ENCODE measurements at regions not wholly inside any gene's neighbourhood (a gene's known extent, or its start where the extent isn't known, plus 50 kb on each side); places are given as distances from the start of the nearest gene placed in this dataset.
A peak's percentile ranks its signal among the peaks of the same experiment; 100 is the strongest.
"Not testable (repeated sequence)": the region's sequence is repeated elsewhere in the genome, so short reads cannot be mapped to it uniquely, and the experiment has no call there.

DNA sequence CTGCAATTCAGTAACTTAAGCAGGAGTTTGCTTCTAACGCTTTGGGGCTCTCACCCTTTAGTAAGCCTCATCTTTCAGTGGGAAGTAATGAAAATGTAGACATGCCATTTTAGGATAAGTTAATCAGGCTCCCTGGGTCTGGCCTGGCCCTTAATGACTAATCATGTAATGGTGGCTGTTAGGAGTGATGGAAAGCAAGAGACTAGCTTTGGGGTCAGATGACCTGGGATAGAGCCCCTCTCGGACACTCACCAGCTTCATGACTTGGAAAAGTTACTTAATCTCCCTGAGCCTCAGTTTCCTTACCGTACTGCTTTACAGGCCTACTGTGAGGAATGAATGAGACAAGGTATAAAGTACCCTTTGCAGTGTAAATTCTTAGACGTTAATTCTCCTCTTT lies 194.4 kb downstream of the LPIN1 start:
- H3K27me3 ChIP-seq (ENCODE audit: control insufficient read depth, insufficient read depth): no peaks in the 10 kb centered on the region
- DNase-seq: no peak

DNA sequence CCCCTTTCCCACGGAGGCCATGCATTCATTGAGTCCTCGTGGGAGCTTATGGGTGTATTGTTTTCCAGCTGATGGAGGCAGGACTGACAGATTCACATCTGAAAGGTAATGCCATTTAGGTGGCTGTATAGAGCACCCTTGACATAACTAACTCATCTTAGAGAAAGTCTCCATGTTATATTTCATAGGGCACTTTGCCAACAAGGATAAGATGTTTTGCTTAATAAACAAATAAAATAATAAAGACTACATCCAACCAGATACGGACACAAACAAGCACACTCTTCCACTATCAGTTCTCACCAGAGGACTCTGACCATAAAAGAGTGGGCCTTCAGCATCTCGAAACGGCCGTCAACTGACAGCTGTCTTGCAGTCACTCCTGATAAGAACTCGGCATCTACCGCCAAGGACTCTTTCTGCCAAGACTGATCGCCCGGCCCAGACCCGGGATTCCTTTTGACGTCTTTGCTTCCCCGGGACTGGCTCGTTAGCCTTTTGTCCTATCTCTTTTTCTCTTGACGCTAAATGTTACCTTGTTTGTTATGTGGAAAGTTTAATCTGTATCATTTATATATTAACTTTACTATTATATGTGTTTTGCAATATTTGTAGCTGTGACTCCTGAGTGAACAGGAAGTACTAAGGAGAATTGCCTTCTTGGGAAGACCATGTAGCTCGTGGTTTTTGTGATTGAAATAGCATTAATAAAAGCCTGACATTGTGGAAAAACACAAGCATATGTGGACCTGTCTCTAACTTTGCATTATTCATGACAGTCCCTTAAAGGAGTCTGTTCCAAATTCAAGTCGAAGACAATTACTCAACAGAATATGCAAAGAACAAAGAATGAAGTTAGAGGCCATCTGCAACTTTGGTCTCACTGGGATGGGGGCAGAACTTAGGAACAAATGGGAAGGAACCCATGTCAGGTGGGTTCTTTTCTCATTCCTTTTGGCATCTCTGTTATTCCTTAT lies 195.1 kb downstream of the LPIN1 start:
- peak; percentile 85 to 86 for ATAC-seq

More for the DNA sequence above, 194.4 kb downstream of the LPIN1 start:
- 85% methylated on average over 4 of the region's 4 CpGs for WGBS
- no peaks in the 10 kb centered on the region for H3K9me3 ChIP-seq (ENCODE audit: control insufficient read depth, low read length)
- intact Hi-C loops (cut with DNase I): no loop called here
- H3K4me3 ChIP-seq (ENCODE audit: low read length): no peak overlapping the region
- ATAC-seq: no peak
- H3K27ac ChIP-seq (ENCODE audit: low read length): no peak overlapping the region
- no peaks in the 10 kb centered on the region for H3K4me1 ChIP-seq (ENCODE audit: control insufficient read depth, insufficient read depth, low read length)

DNA sequence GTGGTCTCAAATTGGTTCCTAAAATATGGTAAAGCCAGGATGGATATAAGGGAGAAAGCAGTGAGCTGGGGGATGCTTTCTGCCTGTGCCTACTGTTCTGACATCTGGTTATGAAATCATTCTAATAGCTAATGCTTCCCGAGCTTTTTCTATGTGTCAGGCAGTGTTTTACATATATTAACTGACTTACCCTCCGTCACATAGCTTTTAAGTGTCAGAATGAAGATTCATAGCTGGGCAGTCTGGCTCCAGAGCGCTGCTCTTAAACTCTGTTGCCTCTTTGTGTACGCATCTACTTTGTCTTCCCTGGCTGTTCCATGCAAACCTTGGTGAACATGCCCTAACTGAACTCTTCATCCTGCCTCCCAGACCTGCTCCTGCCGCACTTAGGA lies 195.7 kb downstream of the LPIN1 start:
- Histone ChIP-seq H3K4me1 (ENCODE audit: control insufficient read depth, insufficient read depth, low read length) (no peaks in the 10 kb centered on the region), H3K9me3 (ENCODE audit: control insufficient read depth, low read length) (no peaks in the 10 kb centered on the region), H3K4me3 (ENCODE audit: low read length) (no peak overlapping the region), H3K27me3 (ENCODE audit: control insufficient read depth, insufficient read depth) (no peaks in the 10 kb centered on the region), H3K27ac (ENCODE audit: low read length) (no peak overlapping the region)
- ATAC-seq (no peak), DNase-seq (no peak)
- 92% methylated on average over 5 of the region's 5 CpGs for WGBS
- intact Hi-C loops (cut with DNase I): no loop called here

More for the DNA sequence above, 195.1 kb downstream of the LPIN1 start:
- Histone ChIP-seq H3K4me3 (ENCODE audit: low read length) (no peak overlapping the region), H3K4me1 (ENCODE audit: control insufficient read depth, insufficient read depth, low read length) (no peaks in the 10 kb centered on the region), H3K9me3 (ENCODE audit: control insufficient read depth, low read length) (no peaks in the 10 kb centered on the region), H3K27ac (ENCODE audit: low read length) (no peak overlapping the region), H3K27me3 (ENCODE audit: control insufficient read depth, insufficient read depth) (no peaks in the 10 kb centered on the region)
- peak; percentile 72 to 86 (median 84) for DNase-seq
- intact Hi-C loops (cut with DNase I): no loop called here
- 41% methylated on average over 17 of the region's 17 CpGs for WGBS

DNA sequence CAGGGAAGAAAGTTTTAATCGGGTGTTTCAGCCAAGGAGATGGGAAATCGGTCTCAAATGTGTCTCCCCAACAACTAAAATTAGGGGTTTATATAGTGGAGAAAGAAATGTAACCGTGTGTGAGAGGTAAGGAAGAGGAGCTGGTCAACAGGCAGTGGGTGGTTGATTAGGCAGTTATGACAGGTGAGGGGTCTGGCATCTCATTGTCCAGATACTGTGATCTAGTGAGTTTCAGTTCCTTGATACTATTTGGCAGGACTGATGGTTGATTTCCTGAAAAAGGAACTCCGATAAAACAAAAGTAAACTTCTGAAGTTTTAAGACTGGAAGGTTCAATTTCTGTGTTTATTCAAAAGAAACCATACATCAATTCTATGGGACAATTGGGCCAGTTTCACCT lies 197.9 kb downstream of the LPIN1 start:
- no peak overlapping the region for H3K27ac ChIP-seq (ENCODE audit: low read length)
- 80% methylated on average over 4 of the region's 4 CpGs for WGBS

DNA sequence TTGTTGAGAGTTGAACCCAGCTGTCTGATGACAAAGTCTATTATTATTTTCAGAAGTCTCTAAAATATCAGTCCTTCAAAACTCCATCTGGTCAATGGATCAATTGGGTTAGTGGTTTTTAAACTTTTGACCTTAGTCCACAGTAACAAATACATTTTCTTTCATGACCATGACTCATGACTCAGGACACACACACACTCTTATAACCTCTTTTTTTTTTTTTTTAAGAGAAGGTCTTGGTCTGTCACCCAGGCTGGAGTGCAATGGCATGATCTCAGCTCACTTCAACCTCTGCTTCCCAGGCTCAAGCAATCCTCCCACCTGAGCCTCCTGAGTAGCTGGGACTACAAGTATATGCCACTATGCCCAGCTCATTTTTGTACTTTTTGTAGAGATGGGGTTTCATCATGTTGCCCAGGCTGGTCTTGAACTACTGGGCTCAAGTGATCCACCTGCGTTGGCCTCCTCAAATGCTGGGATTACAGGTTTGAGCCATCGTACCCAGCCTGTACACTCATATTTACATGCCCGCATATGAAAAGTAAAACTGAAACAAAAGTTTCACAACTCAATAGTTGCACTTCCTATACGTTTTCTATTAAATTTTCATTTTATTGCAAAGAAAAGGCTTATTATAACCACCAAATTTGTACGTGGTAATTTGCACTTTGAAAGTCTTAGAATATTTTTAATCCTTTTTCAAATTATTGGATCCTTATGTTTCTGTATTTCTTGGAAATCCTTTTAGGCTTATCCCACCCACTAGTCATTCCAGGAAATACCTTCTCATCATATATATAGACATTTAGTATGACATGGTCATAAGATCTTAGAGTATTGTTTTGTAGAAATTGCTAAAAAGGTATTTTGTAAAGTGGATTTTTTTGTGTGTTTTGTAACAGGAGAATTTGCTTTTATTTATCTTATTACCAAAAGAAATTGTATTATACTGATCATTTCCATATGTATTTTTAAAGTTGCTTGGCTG lies 199.0 kb downstream of the LPIN1 start:
- Histone ChIP-seq H3K27ac (ENCODE audit: low read length) (no peak overlapping the region), H3K27me3 (ENCODE audit: control insufficient read depth, insufficient read depth) (no peaks in the 10 kb centered on the region), H3K4me3 (ENCODE audit: low read length) (no peak overlapping the region), H3K4me1 (ENCODE audit: control insufficient read depth, insufficient read depth, low read length) (no peaks in the 10 kb centered on the region), H3K9me3 (ENCODE audit: control insufficient read depth, low read length) (no peaks in the 10 kb centered on the region)
- ATAC-seq: no peak
- intact Hi-C loops (cut with DNase I): no loop called here
- no peak for DNase-seq
- 69% methylated on average over 5 of the region's 5 CpGs for WGBS

More for the DNA sequence above, 197.9 kb downstream of the LPIN1 start:
- Histone ChIP-seq H3K9me3 (ENCODE audit: control insufficient read depth, low read length) (no peaks in the 10 kb centered on the region), H3K4me1 (ENCODE audit: control insufficient read depth, insufficient read depth, low read length) (no peaks in the 10 kb centered on the region), H3K4me3 (ENCODE audit: low read length) (no peak overlapping the region), H3K27me3 (ENCODE audit: control insufficient read depth, insufficient read depth) (no peaks in the 10 kb centered on the region)
- intact Hi-C loops (cut with DNase I): no loop called here
- DNase-seq: no peak
- ATAC-seq: no peak

DNA sequence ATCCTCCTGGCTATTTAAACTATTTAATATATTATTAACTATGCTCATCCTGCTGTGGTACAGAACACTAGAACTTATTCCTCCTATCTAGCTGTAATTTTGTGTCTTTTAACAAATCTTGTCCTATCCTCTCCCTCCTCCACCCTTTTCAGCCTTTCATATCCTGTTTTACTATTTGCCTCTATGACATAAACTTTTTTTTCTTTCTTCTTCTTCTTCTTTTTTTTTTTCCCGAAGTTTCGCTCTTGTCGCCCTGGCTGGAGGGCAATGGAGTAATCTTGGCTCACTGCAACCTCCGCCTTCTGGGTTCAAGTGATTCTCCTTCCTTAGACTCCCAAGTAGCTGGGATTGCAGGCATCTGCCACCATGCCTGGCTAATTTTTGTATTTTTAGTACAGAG lies 201.5 kb downstream of the LPIN1 start:
- Histone ChIP-seq H3K4me3 (ENCODE audit: low read length) (no peak overlapping the region), H3K4me1 (ENCODE audit: control insufficient read depth, insufficient read depth, low read length) (no peaks in the 10 kb centered on the region), H3K27me3 (ENCODE audit: control insufficient read depth, insufficient read depth) (no peaks in the 10 kb centered on the region), H3K9me3 (ENCODE audit: control insufficient read depth, low read length) (no peaks in the 10 kb centered on the region), H3K27ac (ENCODE audit: low read length) (no peak overlapping the region)
- intact Hi-C loops (cut with DNase I): no loop called here
- ATAC-seq (no peak), DNase-seq (no peak)
- WGBS: 89% methylated on average over 4 of the region's 4 CpGs

DNA sequence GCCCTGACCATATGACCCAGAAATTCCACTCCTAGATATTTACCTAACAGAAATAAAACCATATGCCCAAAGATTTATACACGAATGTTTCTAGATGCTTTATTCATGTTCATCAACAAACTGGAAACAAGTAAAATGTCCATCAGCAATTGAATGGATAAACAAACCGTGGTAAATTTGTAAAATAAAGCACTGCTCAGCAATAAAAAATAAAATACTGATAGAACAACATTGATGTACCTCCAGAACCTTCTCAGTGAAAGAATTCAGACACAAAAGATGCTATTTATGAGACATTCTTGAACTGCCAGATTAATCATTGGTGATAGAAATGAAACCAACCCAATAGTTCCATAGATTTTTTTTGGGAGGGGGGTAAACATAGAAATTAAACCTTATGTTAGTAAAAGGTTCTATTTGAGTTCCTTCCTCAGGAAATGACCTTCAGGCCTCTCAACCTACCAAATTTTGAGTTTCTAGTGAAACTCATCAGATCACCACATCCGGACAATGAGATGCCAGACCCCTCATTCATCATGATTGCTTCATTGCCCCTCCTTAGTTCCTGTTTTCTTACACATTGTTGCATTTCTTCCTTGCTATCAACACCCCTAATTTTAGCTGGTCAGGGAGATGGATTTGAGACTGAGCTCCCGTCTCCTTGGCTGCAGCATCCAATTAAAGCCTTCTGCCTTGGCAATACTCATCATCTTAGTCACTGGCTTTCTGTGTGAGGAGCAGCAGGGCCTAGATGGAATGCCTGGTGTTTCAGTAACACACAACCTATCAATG lies 203.5 kb downstream of the LPIN1 start:
- Histone ChIP-seq H3K27me3 (ENCODE audit: control insufficient read depth, insufficient read depth) (no peaks in the 10 kb centered on the region), H3K27ac (ENCODE audit: low read length) (no peak overlapping the region), H3K4me1 (ENCODE audit: control insufficient read depth, insufficient read depth, low read length) (no peaks in the 10 kb centered on the region), H3K9me3 (ENCODE audit: control insufficient read depth, low read length) (no peaks in the 10 kb centered on the region), H3K4me3 (ENCODE audit: low read length) (no peak overlapping the region)
- 83% methylated on average over 4 of the region's 4 CpGs for WGBS
- intact Hi-C loops (cut with DNase I): no loop called here
- ATAC-seq: no peak
- no peak for DNase-seq

DNA sequence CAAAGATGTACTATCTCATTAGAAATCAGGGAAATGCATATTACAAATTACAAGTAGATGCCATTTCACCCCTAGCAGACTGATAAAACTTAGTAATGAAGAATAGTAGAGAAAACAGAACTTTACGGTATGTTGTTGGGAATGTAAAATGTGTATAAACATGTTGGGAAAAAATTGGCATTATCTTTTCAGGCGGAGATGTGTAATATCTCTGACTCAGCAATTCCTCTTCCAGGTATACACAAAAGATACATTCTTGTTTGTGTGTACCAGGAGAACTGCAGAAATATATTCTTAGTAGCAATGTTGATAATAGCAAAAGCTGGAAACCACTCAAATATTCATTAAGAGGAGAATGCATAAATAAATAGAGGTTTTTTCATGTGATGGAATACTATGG lies 204.5 kb downstream of the LPIN1 start:
- DNase-seq (no peak), ATAC-seq (no peak)
- Histone ChIP-seq H3K4me3 (ENCODE audit: low read length) (no peak overlapping the region), H3K4me1 (ENCODE audit: control insufficient read depth, insufficient read depth, low read length) (no peaks in the 10 kb centered on the region), H3K27me3 (ENCODE audit: control insufficient read depth, insufficient read depth) (no peaks in the 10 kb centered on the region), H3K9me3 (ENCODE audit: control insufficient read depth, low read length) (no peaks in the 10 kb centered on the region), H3K27ac (ENCODE audit: low read length) (no peak overlapping the region)
- intact Hi-C loops (cut with DNase I): no loop called here
- WGBS: 96% methylated on average over 2 of the region's 2 CpGs

DNA sequence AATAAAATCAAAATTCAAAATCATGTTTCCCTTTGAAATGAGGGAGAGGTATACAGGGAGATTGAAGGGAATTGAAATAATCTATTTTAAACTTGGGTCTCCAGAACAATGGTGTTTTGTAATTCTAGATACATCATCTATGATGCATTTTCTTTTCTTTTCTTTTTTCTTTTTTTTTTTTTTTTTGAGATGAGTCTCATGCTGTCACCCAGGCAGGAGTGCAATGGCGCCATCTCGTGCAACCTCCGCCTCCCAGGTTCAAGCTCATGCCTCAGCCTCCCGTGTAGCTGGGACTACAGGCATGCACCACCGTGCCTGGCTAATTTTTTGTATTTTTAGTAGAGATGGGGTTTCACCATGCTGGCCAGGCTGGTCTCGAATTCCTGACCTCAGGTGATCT lies 205.1 kb downstream of the LPIN1 start:
- H3K4me1 ChIP-seq (ENCODE audit: control insufficient read depth, insufficient read depth, low read length); H3K27me3 ChIP-seq (ENCODE audit: control insufficient read depth, insufficient read depth); ATAC-seq; intact Hi-C loops (cut with DNase I); DNase-seq; H3K9me3 ChIP-seq (ENCODE audit: control insufficient read depth, low read length); H3K27ac ChIP-seq (ENCODE audit: low read length); H3K4me3 ChIP-seq (ENCODE audit: low read length): not testable (repeated sequence)
- 94% methylated on average over 6 of the region's 6 CpGs for WGBS

DNA sequence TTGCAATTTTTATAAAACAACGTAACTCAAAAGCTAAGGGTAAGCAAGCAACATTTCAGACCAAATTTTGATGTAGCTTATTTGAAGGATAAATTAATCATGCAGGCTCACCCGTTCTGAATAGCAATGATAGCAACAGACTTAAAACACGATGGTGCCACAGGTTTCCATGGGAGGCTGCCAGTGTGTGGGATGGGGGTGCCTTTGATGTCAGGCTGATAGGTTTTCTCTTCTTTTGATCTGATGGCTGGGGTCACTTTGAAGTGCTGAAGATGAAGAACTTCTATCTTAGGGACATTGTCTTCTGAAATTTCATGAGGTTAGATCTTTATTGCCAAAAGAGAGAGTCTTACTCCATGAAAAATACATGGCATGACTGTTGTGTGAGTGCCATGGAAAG lies 206.8 kb downstream of the LPIN1 start:
- intact Hi-C loops (cut with DNase I): no loop called here
- no peak for DNase-seq
- Histone ChIP-seq H3K27ac (ENCODE audit: low read length) (no peak overlapping the region), H3K4me1 (ENCODE audit: control insufficient read depth, insufficient read depth, low read length) (no peaks in the 10 kb centered on the region), H3K27me3 (ENCODE audit: control insufficient read depth, insufficient read depth) (no peaks in the 10 kb centered on the region), H3K9me3 (ENCODE audit: control insufficient read depth, low read length) (no peaks in the 10 kb centered on the region), H3K4me3 (ENCODE audit: low read length) (no peak overlapping the region)
- WGBS: 88% methylated on average over 3 of the region's 3 CpGs
- ATAC-seq: no peak
